Inferior parietal cortex (tissue), 1 donor: ENCODE measurements at regions not wholly inside any gene's neighbourhood (a gene's known extent, or its start where the extent isn't known, plus 50 kb on each side); places are given as distances from the start of the nearest gene placed in this dataset.

Source experiments
- DNase-seq: peaks from one replicate; pipeline ENCODE4 v3.0.0-alpha.2; 2016; ENCODE audit errors: extremely low spot score

DNA sequence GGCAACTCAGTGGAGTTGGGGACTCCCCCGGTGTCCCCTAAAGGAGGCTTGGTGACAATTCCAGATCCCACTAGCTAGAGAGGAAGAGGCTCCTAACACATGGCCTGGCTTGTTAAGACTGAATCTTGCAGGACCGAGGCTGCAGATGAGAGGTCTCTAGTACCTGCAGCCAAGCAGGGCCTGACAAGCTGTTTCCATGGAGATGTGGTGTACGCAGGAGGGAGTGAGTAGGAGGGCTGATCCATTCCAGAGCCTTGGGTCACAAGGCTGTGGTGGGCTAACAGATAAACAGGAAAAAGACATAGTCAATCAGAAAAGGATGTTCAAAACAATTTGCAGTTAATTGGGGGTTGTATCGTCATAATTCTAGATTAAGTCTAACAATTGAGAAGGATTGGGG lies 77.3 kb upstream of the MKLN1 start:
- DNase-seq = no peak

DNA sequence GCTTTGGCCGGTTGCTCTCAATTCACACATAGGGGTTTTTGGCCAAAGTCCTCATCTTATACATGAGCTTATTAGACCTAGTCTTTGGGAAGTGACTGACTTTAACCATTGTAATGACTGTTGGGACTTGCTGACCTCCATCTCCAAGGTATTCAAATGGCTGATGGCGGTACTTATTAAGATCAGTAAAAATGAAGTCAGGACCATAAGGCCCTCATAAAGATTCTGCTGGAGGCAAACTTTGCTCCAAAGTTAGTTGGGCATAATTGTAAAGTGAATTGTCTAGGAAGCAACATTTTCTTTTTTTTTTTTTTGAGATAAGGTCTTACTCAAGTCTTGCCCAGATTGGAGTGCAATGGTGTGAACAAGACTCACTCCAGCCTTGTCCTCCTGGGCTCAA lies 76.3 kb upstream of the MKLN1 start:
- no peak for DNase-seq

DNA sequence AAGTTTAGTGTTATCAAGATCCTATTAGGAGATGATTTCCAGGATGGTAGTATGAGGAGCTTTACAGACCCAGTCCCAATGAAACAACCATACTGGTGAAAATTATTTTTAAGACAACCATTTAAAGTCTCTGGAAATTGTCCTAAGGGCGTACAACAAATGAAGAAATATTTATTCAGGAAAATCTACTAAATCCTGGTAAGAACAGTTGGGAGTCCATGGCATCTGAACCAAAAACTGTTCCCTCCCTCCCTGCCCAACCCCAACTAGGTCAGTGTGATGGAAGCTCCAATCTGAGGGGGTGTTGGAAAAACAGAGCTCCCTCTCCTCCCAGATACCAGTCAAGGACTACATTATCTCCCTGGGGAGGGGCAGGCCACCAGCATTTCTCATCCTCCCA lies 74.7 kb upstream of the MKLN1 start:
- DNase-seq = no peak

DNA sequence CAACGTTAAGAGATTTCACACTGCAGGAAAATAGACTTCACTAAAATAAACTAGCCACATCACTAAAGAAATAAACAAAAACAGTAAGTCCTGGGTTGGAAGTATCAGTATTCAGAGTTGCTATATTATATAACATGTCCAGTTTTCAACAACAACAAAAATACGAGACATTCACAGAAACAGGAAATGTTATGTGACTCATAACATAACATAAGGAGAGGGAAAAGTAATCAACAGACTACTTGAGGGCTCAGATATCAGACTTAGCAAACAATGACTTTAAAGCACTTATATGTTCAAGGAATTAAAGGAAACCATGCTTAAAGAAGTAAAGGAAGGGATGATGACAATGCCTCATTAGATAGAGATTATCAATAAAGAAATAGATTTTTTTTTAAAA lies 73.5 kb upstream of the MKLN1 start:
- no peak for DNase-seq

DNA sequence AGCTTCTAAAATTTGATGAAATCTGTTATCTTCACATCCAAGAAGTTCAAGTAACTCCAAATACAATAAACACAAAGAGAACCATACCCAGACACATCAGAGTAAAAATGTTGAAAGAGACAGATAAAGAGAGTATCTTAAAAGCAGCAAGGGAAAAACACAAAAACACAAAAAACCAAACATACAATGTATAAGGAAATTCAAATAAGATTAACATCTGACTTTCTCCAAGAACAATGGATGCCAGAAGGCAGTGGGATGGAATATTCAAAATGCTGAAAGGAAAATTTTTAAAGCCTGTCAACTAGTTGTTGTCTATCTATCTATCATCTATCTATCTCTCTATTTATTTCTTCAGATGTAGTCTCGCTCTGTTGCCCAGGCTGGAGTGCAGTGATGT lies 72.4 kb upstream of the MKLN1 start:
- DNase-seq = no peak

DNA sequence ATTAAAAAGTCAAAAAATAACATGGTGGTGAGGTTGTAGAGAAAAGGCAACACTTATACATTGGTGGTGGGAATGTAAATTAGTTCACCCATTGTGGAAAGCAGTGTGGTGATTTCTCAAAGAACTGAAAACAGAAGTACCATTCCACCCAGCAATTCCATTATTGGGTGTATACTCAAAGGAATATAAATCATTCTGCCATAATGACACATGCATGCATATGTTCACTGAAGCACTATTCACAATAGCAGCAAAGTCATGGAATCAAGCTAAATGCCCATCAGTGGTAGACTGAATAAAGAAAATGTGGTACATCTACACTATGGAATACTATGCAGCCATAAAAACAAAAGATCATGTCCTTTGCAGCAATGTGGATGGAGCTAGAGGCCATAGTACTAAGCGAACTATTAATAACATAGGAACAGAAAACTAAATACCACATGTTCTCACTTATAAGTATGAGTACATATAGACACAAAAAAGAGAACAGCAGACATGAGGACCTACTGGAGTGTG lies 66.1 kb upstream of the MKLN1 start:
- no peak for DNase-seq

DNA sequence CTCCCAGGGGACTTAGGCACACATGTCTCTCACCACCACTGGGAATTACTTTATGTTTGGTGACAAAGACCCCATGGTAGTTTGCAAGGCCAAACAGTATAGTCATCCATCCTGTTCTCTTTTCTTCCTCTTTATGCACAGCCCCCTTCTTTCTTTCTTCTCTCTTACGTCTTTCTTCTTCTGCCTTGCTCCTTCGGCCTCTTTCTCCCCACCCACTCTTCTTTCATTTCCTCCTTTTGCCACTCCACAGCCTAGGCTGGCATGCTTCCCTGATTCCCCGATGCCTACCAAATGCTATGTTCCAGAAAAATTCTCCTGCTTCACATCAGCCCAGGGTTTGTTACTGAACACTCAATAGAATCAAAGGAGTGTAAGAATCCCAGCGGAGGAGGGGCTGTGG lies 62.4 kb upstream of the MKLN1 start:
- DNase-seq = no peak

DNA sequence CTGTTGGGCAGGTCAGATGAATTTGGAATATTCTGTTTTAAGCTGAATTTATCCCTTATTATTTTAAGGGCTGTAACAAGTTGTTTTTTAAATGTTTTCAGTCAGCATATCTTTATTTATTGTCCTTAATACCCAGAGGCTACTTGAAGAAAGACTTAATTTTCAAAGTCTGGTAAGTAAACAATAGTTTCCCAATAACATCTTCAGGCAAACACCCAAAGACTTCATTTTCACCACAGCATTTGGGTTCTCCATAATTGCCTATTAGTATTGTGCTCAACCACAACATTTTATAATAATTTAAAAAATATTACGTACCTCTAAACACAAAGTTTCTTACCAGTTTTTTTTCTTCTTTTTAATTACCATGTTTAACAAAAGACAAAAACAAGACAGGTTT lies 60.0 kb upstream of the MKLN1 start:
- DNase-seq = no peak

DNA sequence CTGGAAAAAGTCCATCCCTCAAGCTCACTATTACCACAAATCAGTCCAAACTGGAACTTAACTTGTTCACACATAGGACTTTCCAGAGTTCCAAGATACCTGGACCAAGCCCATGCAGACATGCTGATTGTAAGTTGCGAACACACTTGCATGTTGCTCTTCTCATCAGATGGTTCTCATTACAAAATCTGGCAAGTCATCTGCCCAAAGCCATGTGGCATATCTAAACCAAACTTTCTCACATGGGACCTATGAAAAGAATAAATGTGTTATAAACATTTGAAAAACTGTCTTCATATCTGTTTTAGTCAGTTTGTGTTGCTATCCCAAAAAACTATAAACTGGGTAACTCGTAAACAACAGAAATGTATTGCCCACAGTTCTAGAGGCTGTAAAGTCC lies 58.8 kb upstream of the MKLN1 start:
- no peak for DNase-seq

DNA sequence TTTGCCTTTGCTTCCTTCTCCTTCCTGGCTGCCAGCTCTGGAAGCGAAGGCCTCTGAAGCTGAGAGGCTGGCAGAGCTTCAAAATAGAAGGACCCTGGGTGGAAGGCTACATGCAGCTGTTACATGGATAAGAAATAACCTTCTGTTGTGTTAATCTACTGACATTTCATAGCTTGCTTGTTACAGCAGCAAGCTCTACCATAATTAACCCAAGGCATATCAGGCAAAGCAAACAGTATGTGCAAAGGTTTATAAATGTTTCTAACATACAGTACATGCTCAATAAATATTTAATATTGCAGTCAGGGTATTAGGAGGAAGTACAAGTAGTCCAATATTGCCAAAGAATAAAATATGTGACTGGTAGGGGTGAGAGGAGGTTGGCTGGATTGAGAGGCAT lies 55.6 kb upstream of the MKLN1 start:
- DNase-seq = no peak

DNA sequence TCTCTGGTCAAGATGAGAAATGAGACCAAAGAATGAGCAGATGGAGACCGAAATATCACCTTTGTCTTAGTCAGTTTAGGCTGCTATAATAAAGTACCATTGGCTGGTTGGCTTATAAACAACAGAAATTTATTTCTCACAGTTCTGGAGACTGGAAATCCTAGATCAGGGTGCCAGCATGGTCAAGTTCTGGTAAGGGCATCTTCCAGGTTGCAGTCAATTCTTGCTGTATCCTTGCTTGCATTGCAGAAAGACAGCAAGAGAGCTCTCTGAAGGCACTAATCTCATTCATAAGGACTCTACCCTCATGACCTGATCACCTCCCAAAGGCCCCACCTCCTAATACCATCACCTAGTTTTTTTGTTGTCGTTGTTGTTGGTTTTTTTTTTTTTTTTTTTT lies 52.7 kb upstream of the MKLN1 start:
- DNase-seq = no peak

DNA sequence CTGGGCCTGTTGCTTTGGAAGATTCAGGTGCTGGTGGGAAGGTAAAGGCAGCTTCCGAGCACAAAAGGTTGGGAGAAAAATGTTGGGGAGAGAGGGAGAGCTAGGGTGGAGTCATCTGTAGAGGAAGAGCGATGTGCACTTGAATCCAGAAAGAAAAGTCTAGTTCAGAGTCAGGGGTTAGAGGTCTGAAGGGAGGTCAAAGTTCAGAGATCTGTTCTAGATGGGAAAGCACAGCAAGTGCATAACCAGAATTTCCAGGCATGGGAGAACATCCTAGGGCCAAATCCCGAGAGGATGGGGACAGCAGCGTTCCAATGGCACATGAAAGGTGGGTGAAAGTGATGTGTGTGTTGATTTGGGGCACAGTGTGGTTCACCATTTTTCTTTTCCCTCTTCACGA lies 51.5 kb upstream of the MKLN1 start:
- DNase-seq = no peak

DNA sequence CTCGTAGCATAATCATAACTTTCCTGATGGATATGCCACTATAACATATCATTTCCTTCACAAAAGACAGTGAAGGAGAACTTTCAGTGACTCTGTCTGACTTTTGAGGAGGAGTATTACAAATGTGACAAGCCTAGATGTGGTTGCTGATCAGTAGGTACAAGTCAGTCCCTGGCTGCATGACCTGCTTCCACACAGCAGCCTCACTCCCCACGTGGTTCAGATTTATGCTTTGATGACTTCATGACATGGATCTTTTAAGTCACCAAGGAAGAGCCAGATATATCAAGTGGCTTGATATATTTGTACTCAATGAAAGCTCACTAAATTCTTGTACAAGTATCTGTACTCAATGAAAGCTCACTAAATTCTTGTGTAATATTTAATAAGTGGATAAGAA lies 50.9 kb upstream of the MKLN1 start:
- DNase-seq = no peak
